Putamen (tissue), 1 donor: ENCODE measurements at regions not wholly inside any gene's neighbourhood (a gene's known extent, or its start where the extent isn't known, plus 50 kb on each side); places are given as distances from the start of the nearest gene placed in this dataset.

Experiments
- DNase-seq: peaks from one replicate; pipeline ENCODE4 v3.0.0-alpha.2; 2016; ENCODE audit warnings: low spot score

GRCh38 chr6:21469213-21469612, 124.3 kb upstream of the SOX4 start:
- no peak for DNase-seq

- no peak for DNase-seq
Measured at GRCh38 chr6:21476112-21476511, 117.4 kb upstream of the SOX4 start.

DNA sequence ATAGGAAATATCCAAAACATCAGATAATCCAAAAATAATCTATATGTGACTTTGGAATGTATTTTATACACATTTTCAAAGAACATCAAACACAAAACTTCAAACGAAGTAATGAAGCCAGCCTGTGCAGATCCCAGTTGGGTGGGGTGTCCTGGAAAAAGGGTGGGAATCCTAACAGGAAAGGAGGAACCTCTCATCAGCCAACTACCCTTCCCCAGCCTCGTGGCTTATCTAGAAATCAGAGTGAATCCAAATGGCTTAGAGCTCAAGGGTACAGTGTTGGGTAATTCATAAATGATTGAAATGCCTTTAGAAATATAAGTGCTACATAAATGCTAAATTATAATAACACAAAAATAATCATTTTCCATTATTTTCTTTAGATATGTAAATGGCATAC, 115.1 kb upstream of the SOX4 start:
- DNase-seq: no peak

- no peak for DNase-seq
Measured at GRCh38 chr6:21478883-21479539, 114.5 kb upstream of the SOX4 start.

DNA sequence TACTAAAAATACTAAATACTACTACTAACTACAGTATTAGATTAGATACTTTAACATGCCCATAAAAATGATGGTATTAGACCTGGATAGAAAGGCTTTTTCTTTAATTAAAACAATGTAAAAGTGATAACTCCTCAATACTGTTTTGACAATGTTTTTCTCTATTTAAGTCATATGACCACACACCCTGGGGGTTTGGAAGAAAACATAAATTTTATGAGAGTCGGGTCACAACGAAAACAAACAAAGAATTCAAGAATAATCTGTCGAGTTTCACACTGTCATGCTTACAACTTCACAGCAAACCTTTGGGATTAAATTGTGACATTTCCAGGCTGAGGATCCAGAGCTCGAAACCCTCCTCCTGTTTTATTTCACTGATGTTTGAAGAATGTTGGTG, 107.4 kb upstream of the SOX4 start:
- no peak for DNase-seq

DNA sequence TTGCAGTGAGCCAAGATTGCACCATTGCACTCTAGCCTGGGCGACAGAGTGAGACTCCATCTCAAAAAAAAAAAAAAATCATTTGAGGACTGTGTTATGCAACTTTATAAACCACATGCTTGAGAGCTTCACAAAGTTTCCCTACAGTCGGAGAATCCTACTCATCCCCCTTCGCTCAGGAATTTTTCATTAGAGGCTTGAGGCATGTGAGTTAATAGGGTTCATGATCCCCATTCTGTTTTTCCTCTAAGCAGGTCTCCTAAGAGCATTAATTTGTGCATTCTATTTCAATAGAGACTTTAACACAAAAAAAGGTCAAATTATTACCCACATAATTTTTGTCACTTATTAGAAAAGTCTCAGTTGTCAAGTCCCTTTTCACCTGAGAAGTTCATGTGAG, 103.7 kb upstream of the SOX4 start:
- DNase-seq: no peak

DNA sequence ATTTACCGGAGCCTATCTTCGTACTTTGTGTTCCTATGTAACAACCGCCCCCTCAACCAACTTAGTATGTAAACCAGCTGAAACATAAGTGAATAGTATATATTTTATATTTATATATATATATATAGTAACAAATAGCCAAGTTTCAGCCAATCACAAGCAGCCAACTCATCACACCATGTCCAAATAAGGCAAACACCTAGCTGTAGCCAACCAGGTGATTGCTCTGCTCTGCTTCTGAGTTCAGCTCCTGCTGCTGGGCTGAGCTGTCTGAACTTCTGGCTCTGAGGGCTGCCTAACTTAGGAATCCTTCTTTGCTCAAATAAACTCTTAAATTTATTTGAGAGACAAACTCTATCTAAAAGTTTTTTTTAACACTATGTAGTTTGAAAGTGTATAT, 101.6 kb upstream of the SOX4 start:
- no peak for DNase-seq

DNA sequence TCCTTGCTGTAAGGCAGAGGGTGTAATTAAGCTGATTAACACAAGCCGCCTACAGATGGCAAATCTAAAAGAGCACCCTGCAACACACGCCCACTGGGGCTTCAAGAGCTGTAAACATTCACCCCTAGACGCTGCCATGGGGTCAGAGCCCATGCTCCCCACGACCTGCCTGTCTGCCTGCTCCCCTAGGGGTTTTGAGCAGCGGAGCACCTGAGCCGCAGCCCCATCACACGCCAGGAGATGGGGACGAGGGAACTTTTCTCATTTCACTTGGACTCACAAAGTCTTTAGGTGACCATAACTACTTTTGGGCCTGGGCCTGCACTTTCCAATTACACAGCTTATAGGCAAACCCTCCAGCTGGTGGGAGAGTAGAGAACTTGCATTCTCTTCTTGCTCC, 99.0 kb upstream of the SOX4 start:
- DNase-seq: no peak

GRCh38 chr6:21496196-21496595, 97.4 kb upstream of the SOX4 start:
- no peak for DNase-seq

GRCh38 chr6:21496706-21497105, 96.8 kb upstream of the SOX4 start:
- no peak for DNase-seq

DNA sequence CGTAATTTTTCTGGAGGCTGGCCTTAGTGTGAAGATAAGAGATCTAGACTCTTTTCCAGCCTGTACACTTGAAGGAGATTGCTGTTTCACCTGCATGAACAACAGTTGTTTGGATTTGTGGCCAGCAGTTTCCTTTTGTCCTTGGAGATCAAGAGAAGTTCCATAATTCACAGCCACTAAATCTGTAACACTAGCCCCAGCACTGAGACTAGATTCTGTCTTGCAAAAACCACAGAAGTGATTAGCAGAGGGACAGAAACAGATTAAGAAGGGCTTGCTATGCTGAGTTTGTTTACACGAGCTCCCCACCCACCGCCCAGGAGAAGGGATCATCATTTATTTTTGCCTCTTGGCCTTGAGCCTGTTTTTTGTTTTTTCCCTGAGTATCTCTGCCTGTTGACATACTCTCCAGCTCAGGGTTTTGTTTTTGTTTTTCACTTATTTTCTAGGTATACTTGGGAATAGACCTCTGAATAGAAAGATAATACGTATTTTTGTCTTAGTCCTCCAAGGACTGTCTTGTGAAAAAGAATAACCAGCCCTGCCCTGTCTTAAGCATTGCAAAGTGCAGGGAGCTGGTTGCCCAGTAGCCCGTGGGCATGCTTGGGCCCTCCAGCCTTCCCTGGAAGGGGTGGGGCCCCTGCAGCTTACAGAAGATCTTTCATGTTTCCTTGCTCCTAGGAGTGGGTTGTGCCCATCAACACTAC, 93.1 kb upstream of the SOX4 start:
- DNase-seq: no peak

DNA sequence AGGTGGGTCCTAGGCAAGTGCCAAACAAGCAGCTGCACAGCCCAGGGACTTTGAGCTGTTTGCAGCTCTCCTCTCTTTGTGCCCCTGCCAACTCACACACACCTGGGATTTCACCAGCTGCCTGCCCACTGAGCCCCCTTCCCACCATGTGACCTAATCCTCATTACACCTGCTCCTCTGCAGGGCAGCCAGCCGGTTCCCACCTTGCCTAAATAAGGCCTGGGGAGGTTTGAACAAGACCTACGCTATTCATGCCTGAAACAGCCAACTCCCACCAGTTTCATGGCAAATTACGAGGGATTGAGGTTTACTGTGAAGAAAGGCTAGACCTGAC, 92.6 kb upstream of the SOX4 start:
- DNase-seq: no peak

DNA sequence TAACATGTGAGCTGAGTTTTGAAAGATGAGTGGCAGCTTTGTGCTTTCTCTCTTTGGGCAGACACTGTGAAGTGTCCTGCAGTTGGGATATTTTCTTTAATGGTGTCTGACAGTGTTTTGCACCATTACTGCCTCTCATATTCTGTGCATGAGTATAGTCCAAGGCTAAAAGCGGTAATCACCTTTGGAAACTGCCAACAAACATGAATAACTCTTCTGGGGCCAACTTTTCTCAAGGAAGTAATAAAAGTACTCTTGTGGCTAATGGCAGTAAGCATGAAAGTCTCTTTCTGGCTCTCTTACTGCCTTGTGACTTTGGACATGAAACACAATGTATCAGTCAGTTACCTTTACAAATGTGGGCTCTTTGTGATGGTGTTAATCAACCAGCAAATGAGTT, 91.7 kb upstream of the SOX4 start:
- DNase-seq: no peak

- DNase-seq: no peak
Measured at GRCh38 chr6:21502682-21503081, 90.9 kb upstream of the SOX4 start.

- no peak for DNase-seq
Measured at GRCh38 chr6:21504790-21505189, 88.8 kb upstream of the SOX4 start.

DNA sequence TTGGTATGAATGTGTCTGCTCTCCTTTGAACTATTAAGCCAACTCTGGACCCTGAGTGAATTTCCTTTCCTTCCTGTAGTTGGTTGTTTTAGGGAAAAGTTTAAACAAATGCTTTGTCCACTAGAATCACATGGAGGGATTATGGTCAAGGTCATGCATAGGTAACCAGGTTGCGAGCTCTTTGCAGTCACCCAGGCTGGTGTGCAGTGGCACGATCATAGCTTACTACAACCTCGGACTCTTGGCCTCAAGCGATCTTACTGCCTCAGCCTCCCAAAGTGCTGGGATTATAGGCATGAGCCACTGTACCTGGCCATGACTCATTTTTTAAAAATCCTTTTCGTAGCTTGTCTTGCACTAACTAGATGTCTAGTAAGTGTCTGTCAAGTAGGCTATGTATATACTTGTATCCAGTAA, 88.0 kb upstream of the SOX4 start:
- DNase-seq: no peak

- DNase-seq: no peak
Measured at GRCh38 chr6:21506126-21506525, 87.4 kb upstream of the SOX4 start.

- DNase-seq: no peak
Measured at GRCh38 chr6:21507811-21508210, 85.7 kb upstream of the SOX4 start.

- no peak for DNase-seq
Measured at GRCh38 chr6:21508753-21509152, 84.8 kb upstream of the SOX4 start.

DNA sequence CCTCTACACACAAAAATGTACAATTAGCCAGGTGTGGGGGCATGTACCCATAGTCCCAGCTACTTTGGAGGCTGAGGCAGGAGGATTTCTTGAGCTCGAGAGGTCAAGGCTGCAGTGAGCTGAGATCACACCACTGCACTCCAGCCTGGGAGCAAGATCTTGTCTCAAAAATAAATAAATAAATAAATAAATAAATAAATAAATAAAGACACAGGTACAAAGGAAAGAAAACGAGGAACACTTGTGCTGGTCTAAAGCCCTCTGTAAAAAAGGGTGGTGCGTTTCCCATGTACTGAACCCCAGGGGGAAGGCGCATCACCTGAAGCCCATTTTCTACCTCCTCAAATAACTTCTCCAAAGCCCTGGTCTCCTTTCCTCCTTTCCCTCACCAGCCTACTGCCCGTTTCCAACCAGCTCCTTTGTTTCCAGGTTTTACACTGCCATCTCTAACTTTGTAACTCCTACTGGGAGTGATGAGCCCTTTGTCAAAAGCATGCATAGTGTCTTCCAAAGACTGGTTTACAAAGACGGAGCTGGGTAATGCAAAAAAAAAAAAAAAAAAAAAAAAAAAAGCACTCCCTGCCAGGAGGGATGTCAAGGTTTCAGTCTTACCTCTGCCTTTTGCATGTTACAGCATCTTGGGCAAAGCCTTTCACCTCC, 81.5 kb upstream of the SOX4 start:
- DNase-seq: no peak

- DNase-seq: no peak
Measured at GRCh38 chr6:21514288-21514687, 79.3 kb upstream of the SOX4 start.

- no peak for DNase-seq
Measured at GRCh38 chr6:21518317-21518716, 75.2 kb upstream of the SOX4 start.

GRCh38 chr6:21519642-21520041, 73.9 kb upstream of the SOX4 start:
- DNase-seq: no peak

GRCh38 chr6:21521276-21521675, 72.3 kb upstream of the SOX4 start:
- no peak for DNase-seq
